Body of pancreas (tissue), 4 donors: ENCODE measurements at regions not wholly inside any gene's neighbourhood (a gene's known extent, or its start where the extent isn't known, plus 50 kb on each side); places are given as distances from the start of the nearest gene placed in this dataset.

ENCODE experiments used
- ATAC-seq: fragments of 150-250 bp; one replicate; pipeline ENCODE4 v1.9.1; 2016
- DNase-seq, 4 donors: peaks; one replicate each; pipeline ENCODE4 v3.0.0-alpha.2; 2019
- H3K27ac ChIP-seq, 4 donors: fragments of 200-600 bp; sonication (generic); 1 replicate in 3 of 4; 2 replicates in 1 of 4; pipeline versions ENCODE4 v1.5.1 to v1.6.1; 2016 to 2019; ENCODE audit warnings: mild to moderate bottlenecking in 1 of 4, mixed read lengths in 1 of 4, moderate library complexity in 1 of 4
- H3K27me3 ChIP-seq, 2 donors: fragments of 200-600 bp; sonication (generic); one replicate each; pipeline ENCODE4 v1.6.0; 2016; ENCODE audit warnings: mild to moderate bottlenecking in 1 of 2
- H3K36me3 ChIP-seq, 2 donors: fragments of 200-600 bp; sonication (generic); replicated peaks in 1 of 2; 2 replicates each; pipeline ENCODE4 v1.5.1; 2016; ENCODE audit warnings: low read depth in 2 of 2; ENCODE audit not compliant: insufficient read depth in 1 of 2
- H3K4me1 ChIP-seq: fragments of 200-600 bp; sonication (generic); one replicate; pipeline ENCODE4 v1.6.0; 2016
- H3K4me3 ChIP-seq, 2 donors: fragments of 200-600 bp; sonication (generic); 1 replicate in 1 of 2; 2 replicates in 1 of 2; pipeline ENCODE4 v1.5.1; 2016 to 2019
- H3K9me3 ChIP-seq, 3 donors: fragments of 200-600 bp; sonication (generic); 1 replicate in 2 of 3; 2 replicates in 1 of 3; pipeline ENCODE4 v1.5.1; 2016
- CTCF ChIP-seq, 7 experiments: fragments of 450-650 bp in 4 of 7; fragments of 200-600 bp in 3 of 7; sonication (generic) in 3 of 7; IDR thresholded peaks; one replicate each; pipeline ENCODE4 v1.5.1; 2016 to 2019; ENCODE audit warnings: antibody characterized with exemption in 7 of 7
- POLR2A ChIP-seq, 3 donors: fragments of 450-650 bp; IDR thresholded peaks; one replicate each; pipeline ENCODE4 v1.6.1; 2016; ENCODE audit warnings: antibody characterized with exemption in 3 of 3, mild to moderate bottlenecking in 2 of 3
- WGBS, 2 donors: methylation state at CpG; one replicate each; pipeline ENCODE4 v1.1.5; 2017; 5-methylcytosine and 5-hydroxymethylcytosine counted together
- intact Hi-C: fragments of 100-400 bp; cut with DNase I; formaldehyde crosslinking; loops from one replicate; pipeline ENCODE4 v1.15.1; 2023

GRCh38 chr9:126198854-126199253 lies 127.8 kb upstream of the MVB12B start:
- WGBS, 2 donors, result 63 to 65% methylated on average over 4 of the region's 4 CpGs
- intact Hi-C loops, result no loop called here
- ATAC-seq (no peak), DNase-seq (no peak)
- Histone ChIP-seq H3K4me3 (no peak overlapping the region), H3K4me1 (no peaks in the 10 kb centered on the region), H3K36me3 (no peaks in the 10 kb centered on the region), H3K9me3 (no peaks in the 10 kb centered on the region), H3K27ac (no peak overlapping the region), H3K27me3 (no peaks in the 10 kb centered on the region)
- TF ChIP-seq CTCF (IDR thresholded peaks at IDR 0.05) (no peak), POLR2A (IDR thresholded peaks at IDR 0.05) (no peak)

- intact Hi-C loops, result no loop called here
- DNase-seq, result no peak
- no peak overlapping the region for H3K4me3 ChIP-seq
Measured at GRCh38 chr9:126203313-126203712, 123.3 kb upstream of the MVB12B start.

GRCh38 chr9:126204197-126204596 lies 122.4 kb upstream of the MVB12B start:
- Histone ChIP-seq H3K27ac (no peak overlapping the region), H3K9me3 (no peaks in the 10 kb centered on the region), H3K36me3 (no peaks in the 10 kb centered on the region), H3K27me3 (no peaks in the 10 kb centered on the region), H3K4me3 (no peak overlapping the region), H3K4me1 (no peaks in the 10 kb centered on the region)
- intact Hi-C loops, result no loop called here
- ATAC-seq (no peak), DNase-seq (no peak)
- WGBS, 2 donors, result 92 to 100% methylated on average over 2 to 5 of the region's 5 CpGs
- TF ChIP-seq CTCF (IDR thresholded peaks at IDR 0.05), result no peak
- no peak for TF ChIP-seq POLR2A (IDR thresholded peaks at IDR 0.05)

More at GRCh38 chr9:126203313-126203712, 123.3 kb upstream of the MVB12B start:
- Histone ChIP-seq H3K36me3 (no peaks in the 10 kb centered on the region), H3K27me3 (no peaks in the 10 kb centered on the region), H3K4me1 (no peaks in the 10 kb centered on the region), H3K9me3 (no peaks in the 10 kb centered on the region), H3K27ac (no peak overlapping the region)
- TF ChIP-seq POLR2A (IDR thresholded peaks at IDR 0.05) (no peak), CTCF (IDR thresholded peaks at IDR 0.05) (no peak)
- no peak for ATAC-seq
- WGBS, 2 donors, result 89 to 90% methylated on average over 5 of the region's 5 CpGs

- DNase-seq, result no peak
- ATAC-seq, result no peak
- intact Hi-C loops, result no loop called here
- Histone ChIP-seq H3K4me3 (no peak overlapping the region), H3K4me1 (no peaks in the 10 kb centered on the region), H3K27ac (no peak overlapping the region), H3K9me3 (no peaks in the 10 kb centered on the region), H3K36me3 (no peaks in the 10 kb centered on the region), H3K27me3 (no peaks in the 10 kb centered on the region)
- TF ChIP-seq CTCF (IDR thresholded peaks at IDR 0.05) (no peak), POLR2A (IDR thresholded peaks at IDR 0.05) (no peak)
- 60 to 78% methylated on average over 2 of the region's 2 CpGs for WGBS, 2 donors
Measured at GRCh38 chr9:126204708-126205225, 121.9 kb upstream of the MVB12B start.

GRCh38 chr9:126205265-126205664 lies 121.4 kb upstream of the MVB12B start:
- DNase-seq (no peak), ATAC-seq (no peak)
- 35 to 36% methylated on average over 7 of the region's 7 CpGs for WGBS, 2 donors
- H3K36me3 ChIP-seq, result no peaks in the 10 kb centered on the region
- H3K9me3 ChIP-seq, result no peaks in the 10 kb centered on the region
- no peak overlapping the region for H3K4me3 ChIP-seq
- H3K27ac ChIP-seq, result no peak overlapping the region
- intact Hi-C loops, result no loop called here
- H3K27me3 ChIP-seq, result no peaks in the 10 kb centered on the region
- H3K4me1 ChIP-seq, result no peaks in the 10 kb centered on the region
- no peak for TF ChIP-seq POLR2A (IDR thresholded peaks at IDR 0.05)
- TF ChIP-seq CTCF (IDR thresholded peaks at IDR 0.05), result no peak
